GM10248 (cell line): ENCODE measurements at regions not wholly inside any gene's neighbourhood (a gene's known extent, or its start where the extent isn't known, plus 50 kb on each side); places are given as distances from the start of the nearest gene placed in this dataset.
A peak's percentile ranks its signal among the peaks of the same experiment; 100 is the strongest.

Experiments used
- CTCF ChIA-PET: fragments of 300-600 bp; sonication (Branson Sonifier 250); formaldehyde crosslinking; extraction: SDS; loops from one replicate; lab custom pipeline; 2021; ENCODE audit warnings: antibody characterized with exemption; lab: Yijun Ruan, JAX
- POLR2A ChIA-PET: fragments of 350-650 bp; sonication (Branson Sonifier 250); formaldehyde crosslinking; extraction: SDS; loops from one replicate; lab custom pipeline; 2020; ENCODE audit warnings: antibody characterized with exemption; lab: Yijun Ruan, JAX
- DNase-seq: peaks from one replicate; pipeline ENCODE4 v3.0.0; 2012; ENCODE audit errors: extremely low spot score
- CTCF ChIP-seq: IDR thresholded peaks from 2 replicates; pipeline ENCODE4 v1.5.1; 2012; ENCODE audit warnings: mild to moderate bottlenecking, low read depth; ENCODE audit errors: extremely low read depth, missing control alignments, control extremely low read depth

DNA sequence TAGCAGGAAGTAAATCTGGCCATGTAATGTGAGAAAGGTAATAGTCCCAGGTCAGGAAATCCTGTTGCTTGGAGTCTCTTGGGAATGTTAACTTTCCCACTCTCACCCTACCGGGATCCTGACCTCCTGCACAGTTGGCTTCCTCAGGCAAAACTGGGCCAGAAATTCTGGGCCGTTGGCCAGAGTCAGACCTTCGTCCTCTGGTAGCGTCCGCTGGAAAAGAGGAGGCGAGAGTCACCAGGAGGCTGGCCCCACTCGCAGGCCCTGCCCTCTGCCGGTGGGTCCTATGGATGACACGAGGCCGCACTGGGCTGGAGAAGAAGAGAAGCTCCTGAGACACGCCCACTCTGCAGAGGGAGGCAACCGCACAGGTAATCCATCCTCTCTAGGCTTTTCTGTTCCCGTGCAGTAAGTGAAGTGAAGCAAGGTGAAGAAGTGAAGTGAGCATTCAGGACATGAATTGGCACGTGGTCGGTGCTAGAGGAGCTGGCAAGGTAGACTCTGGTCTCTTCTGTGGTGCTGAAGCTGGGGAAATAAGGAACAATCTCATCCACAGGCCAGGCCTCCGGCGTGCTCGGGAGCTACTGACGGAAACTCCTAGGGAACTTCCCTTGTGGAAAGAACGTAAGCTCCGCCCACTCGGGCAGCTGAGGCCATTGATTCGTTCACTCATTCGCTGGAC, 182.7 kb upstream of the GLI2 start:
- CTCF ChIA-PET: interaction anchor here (0.7 to 1.7 kb wide), 3 partner anchors 31 to 217 kb away, joined by 3 read pairs; no protein-coding TSS in a partner anchor
- POLR2A ChIA-PET: no interaction called here
- DNase-seq: peak; percentile 56
- TF ChIP-seq CTCF: no peak

- ChIA-PET CTCF (no interaction called here), POLR2A (no interaction called here)
- no peak for TF ChIP-seq CTCF
- DNase-seq: no peak
Measured at GRCh38 chr2:120554625-120555032, 181.0 kb upstream of the GLI2 start.

- ChIA-PET CTCF (no interaction called here), POLR2A (no interaction called here)
- DNase-seq: no peak
- TF ChIP-seq CTCF: no peak
Measured at GRCh38 chr2:120555092-120555491, 180.6 kb upstream of the GLI2 start.

- TF ChIP-seq CTCF: no peak
- DNase-seq: no peak
- POLR2A ChIA-PET: no interaction called here
Measured at GRCh38 chr2:120556911-120557310, 178.8 kb upstream of the GLI2 start.

DNA sequence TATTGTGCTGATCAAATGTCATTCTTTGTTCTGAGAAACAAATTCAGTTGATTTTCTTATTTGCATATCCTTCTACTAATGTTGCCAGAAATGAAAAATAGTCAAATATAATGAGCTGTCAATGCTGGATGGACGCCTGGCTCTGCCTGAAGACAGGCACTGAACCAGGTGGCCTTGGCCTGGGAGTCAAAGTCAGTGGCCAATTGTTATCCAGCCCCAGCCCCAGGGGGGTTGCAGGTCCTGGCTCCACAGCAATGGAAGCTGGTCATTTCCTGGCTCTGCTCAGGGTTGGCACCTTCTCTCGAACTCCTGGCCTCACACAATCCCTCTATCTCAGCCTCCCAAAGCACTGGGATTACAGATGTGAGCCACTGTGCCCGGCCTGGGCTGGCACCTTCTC, 176.8 kb upstream of the GLI2 start:
- CTCF ChIA-PET: no interaction called here
- POLR2A ChIA-PET: no interaction called here

More at GRCh38 chr2:120556911-120557310, 178.8 kb upstream of the GLI2 start:
- CTCF ChIA-PET: no interaction called here

GRCh38 chr2:120559401-120559800, 176.3 kb upstream of the GLI2 start:
- CTCF ChIA-PET: interaction anchor here (0.8 kb wide), 1 partner anchor 12 kb away, joined by 3 read pairs; no protein-coding TSS in a partner anchor
- POLR2A ChIA-PET: no interaction called here
- no peak for DNase-seq
- TF ChIP-seq CTCF: no peak

More for the DNA sequence above, 176.8 kb upstream of the GLI2 start:
- no peak for TF ChIP-seq CTCF
- no peak for DNase-seq

DNA sequence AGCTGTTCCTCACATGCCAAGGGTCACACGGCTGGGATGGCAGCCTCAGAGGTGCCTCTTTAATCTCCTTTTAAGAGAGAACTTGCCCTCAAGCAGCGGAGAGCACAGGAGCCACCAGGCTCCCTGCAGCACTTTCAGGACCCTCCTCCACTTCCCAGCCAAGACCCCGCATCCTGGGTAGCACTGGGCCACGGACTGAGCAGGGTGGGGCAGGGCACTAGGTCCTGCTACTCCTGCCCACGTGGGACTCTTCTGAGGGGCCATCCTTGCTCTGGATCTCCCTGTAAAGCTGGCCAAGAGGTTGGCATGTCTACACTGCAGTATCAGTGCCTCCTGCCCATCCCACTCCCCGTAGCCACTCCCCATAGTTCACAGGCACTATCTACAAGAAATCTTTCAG, 175.3 kb upstream of the GLI2 start:
- no peak for DNase-seq
- ChIA-PET POLR2A (no interaction called here), CTCF (interaction anchor here (0.8 kb wide), 1 partner anchor 13 kb away, joined by 3 read pairs; no protein-coding TSS in a partner anchor)
- no peak for TF ChIP-seq CTCF
